ENCODE measurements at regions not wholly inside any gene's neighbourhood (a gene's known extent, or its start where the extent isn't known, plus 50 kb on each side); places are given as distances from the start of the nearest gene placed in this dataset.

DNA sequence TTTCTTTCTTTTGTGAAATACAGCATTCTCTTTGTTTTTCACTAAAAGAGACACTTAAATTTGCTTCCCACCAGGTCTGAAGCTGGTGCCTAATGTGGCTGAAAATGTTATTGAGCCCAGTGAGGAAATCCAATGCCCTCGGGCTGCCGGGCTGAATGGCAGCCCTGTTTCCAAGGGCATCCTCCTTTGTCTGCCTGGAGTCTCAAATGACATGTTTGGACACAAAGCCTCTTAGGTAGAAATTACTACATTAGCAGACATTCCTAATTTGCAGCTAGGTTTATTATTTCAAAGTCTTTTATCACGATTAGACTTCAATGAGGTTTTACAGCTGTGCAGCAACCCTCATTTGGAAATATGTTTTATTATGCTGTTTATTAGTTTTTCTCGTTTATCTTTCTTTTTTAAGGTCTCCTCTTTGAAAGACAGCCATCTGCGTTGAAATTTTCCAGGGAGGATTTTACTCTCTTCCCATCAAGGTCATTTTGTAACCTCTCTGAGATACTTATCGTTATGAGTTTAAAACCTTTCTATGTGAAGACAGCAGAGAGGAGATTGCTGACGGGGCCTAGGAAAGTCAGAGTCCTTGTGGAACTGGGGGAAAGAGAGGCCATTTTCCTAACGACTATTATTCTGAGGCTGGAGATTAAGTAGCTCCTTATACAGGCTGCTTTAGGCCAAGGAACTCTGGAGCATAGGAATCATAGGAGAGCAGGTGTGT, 59.0 kb upstream of the ZNF532 start:
- Histone ChIP-seq H3K4me3 (replicated peaks in 1 of 3; ENCODE audit: insufficient read depth in 1 of 3, low read depth in 1 of 3, low read length in 3 of 3) (no peak overlapping the region), H3K4me2 (ENCODE audit: insufficient read depth, low read length) (no peak overlapping the region), H3K9me1 (replicated peaks; ENCODE audit: control insufficient read depth, extremely low read depth, insufficient read depth, low read length) (no peaks in the 10 kb centered on the region), H3K27ac (ENCODE audit: insufficient read depth, low read depth, low read length) (no peak overlapping the region), H3K36me3 (ENCODE audit: control insufficient read depth in 2 of 2, extremely low read depth in 1 of 2, insufficient read depth in 2 of 2, low read length in 2 of 2) (no peaks in the 10 kb centered on the region), H3K9me3 (replicated peaks; ENCODE audit: control insufficient read depth, insufficient read depth, low read length) (no peaks in the 10 kb centered on the region), H3K79me2 (ENCODE audit: control insufficient read depth, insufficient read depth, low read length) (no peaks in the 10 kb centered on the region), H2AFZ (ENCODE audit: low read depth, low read length) (no peak overlapping the region), H3K27me3 (ENCODE audit: control insufficient read depth in 2 of 2, insufficient read depth in 2 of 2, low read length in 2 of 2) (no peaks in the 10 kb centered on the region), H3K4me1 (ENCODE audit: control insufficient read depth, extremely low read depth, insufficient read depth, low read length) (no peaks in the 10 kb centered on the region), H4K20me1 (replicated peaks; ENCODE audit: control insufficient read depth, extremely low read depth, insufficient read depth, low read length) (no peaks in the 10 kb centered on the region), H3K9ac (replicated peaks; ENCODE audit: extremely low read depth, insufficient read depth, low read length) (no peak overlapping the region)
- no peak for TF ChIP-seq JUN (IDR thresholded peaks at IDR 0.05; ENCODE audit: borderline replicate concordance, insufficient read depth, insufficient read length, low read depth)
- no peak for TF ChIP-seq GATA2 (IDR thresholded peaks at IDR 0.05; ENCODE audit: insufficient read depth, insufficient read length, low read depth, low read length)
- no peak for TF ChIP-seq MYC (IDR thresholded peaks at IDR 0.05; ENCODE audit: low read depth, low read length)
- no peak for TF ChIP-seq FOS (IDR thresholded peaks at IDR 0.05; ENCODE audit: borderline replicate concordance, insufficient read depth, low read length)
- no peak for TF ChIP-seq POLR2AphosphoS5 (IDR thresholded peaks at IDR 0.05; ENCODE audit: insufficient read depth, low read depth, low read length)
- no peak for TF ChIP-seq POLR2A (IDR thresholded peaks at IDR 0.05; ENCODE audit: low read depth, low read length)
- no peak for TF ChIP-seq MAX (IDR thresholded peaks at IDR 0.05; ENCODE audit: insufficient read depth, insufficient read length)
- TF ChIP-seq, protein P1, sequence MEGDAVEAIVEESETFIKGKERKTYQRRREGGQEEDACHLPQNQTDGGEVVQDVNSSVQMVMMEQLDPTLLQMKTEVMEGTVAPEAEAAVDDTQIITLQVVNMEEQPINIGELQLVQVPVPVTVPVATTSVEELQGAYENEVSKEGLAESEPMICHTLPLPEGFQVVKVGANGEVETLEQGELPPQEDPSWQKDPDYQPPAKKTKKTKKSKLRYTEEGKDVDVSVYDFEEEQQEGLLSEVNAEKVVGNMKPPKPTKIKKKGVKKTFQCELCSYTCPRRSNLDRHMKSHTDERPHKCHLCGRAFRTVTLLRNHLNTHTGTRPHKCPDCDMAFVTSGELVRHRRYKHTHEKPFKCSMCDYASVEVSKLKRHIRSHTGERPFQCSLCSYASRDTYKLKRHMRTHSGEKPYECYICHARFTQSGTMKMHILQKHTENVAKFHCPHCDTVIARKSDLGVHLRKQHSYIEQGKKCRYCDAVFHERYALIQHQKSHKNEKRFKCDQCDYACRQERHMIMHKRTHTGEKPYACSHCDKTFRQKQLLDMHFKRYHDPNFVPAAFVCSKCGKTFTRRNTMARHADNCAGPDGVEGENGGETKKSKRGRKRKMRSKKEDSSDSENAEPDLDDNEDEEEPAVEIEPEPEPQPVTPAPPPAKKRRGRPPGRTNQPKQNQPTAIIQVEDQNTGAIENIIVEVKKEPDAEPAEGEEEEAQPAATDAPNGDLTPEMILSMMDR (IDR thresholded peaks at IDR 0.05; ENCODE audit: extremely low read depth in 1 of 2, insufficient read depth in 1 of 2, low read depth in 1 of 2, low read length in 2 of 2) = no peak
- TF ChIP-seq EZH2 (IDR thresholded peaks at IDR 0.05; ENCODE audit: borderline replicate concordance, low read depth, low read length, severe bottlenecking) = no peak
- DNase-seq (ENCODE audit: low read depth, low spot score) (no peak), FAIRE-seq (no peak)
- CTCF ChIA-PET = no interaction called here
- intact Hi-C loops (cut with micrococcal nuclease) (no loop called here), dilution Hi-C loops (cut with MboI; ENCODE audit: extremely low pct_ligation_motif_present, low sequenced_read_pairs) (no loop called here)
- POLR2A ChIA-PET = no interaction called here
- no TSS peak for BruUV-seq (replicated peaks)

Measured in endothelial cell of umbilical vein (primary cell).